H1 (cell line): ENCODE measurements at regions not wholly inside any gene's neighbourhood (a gene's known extent, or its start where the extent isn't known, plus 50 kb on each side); places are given as distances from the start of the nearest gene placed in this dataset.

Source experiments
- CTCF ChIA-PET: fragments of 300-600 bp; sonication (Branson Sonifier 250); formaldehyde crosslinking; loops from one replicate; lab custom pipeline; 2021; ENCODE audit not compliant: partially characterized antibody; lab: Charles Lee
- POLR2A ChIA-PET: fragments of 300-600 bp; sonication (Branson Sonifier 250); formaldehyde crosslinking; loops from one replicate; lab custom pipeline; 2021; ENCODE audit warnings: inconsistent platforms; ENCODE audit not compliant: partially characterized antibody; lab: Charles Lee
- DNase-seq, 2 experiments: peaks; one replicate each; pipeline versions ENCODE4 v3.0.0 to v3.0.0-alpha.2; 2010 to 2022; ENCODE audit warnings: low spot score in 2 of 2, low read depth in 1 of 2, mixed read lengths in 1 of 2
- FAIRE-seq: peaks from 2 replicates; lab custom pipeline; 2011; peaks lifted over from hg19 to GRCh38; lab: Jason Lieb, UNC
- H2AFZ ChIP-seq: 2 replicates; pipeline ENCODE4 v1.8.1; 2012; ENCODE audit warnings: low read length, inconsistent platforms
- H2AK5ac ChIP-seq: 2 replicates; pipeline ENCODE4 v1.6.1; 2013; ENCODE audit warnings: low read depth, low read length
- H2BK120ac ChIP-seq: replicated peaks from 2 replicates; pipeline ENCODE3; 2013; ENCODE audit warnings: low read depth, low read length, inconsistent platforms
- H2BK12ac ChIP-seq: 2 replicates; pipeline ENCODE4 v1.6.1; 2013; ENCODE audit warnings: low read depth, low read length
- H2BK15ac ChIP-seq: 2 replicates; pipeline ENCODE4 v1.6.1; 2013; ENCODE audit warnings: low read length
- H2BK20ac ChIP-seq: 2 replicates; pipeline ENCODE4 v1.6.1; 2013; ENCODE audit warnings: low read length
- H2BK5ac ChIP-seq: 2 replicates; pipeline ENCODE4 v1.6.1; 2013; ENCODE audit warnings: low read depth, low read length
- H3K14ac ChIP-seq: 2 replicates; pipeline ENCODE4 v1.6.1; 2013; ENCODE audit warnings: inconsistent platforms; ENCODE audit not compliant: insufficient read length
- H3K18ac ChIP-seq: 2 replicates; pipeline ENCODE4 v1.6.1; 2013; ENCODE audit warnings: low read length; ENCODE audit errors: extremely low read depth
- H3K23ac ChIP-seq: 2 replicates; pipeline ENCODE4 v1.6.1; 2013; ENCODE audit warnings: inconsistent platforms; ENCODE audit not compliant: insufficient read length
- H3K23me2 ChIP-seq: 2 replicates; pipeline ENCODE4 v1.6.1; 2013; ENCODE audit warnings: low read depth, low read length
- H3K27ac ChIP-seq: 2 replicates; pipeline ENCODE4 v1.6.1; 2011; ENCODE audit warnings: low read depth, low read length, inconsistent platforms
- H3K27me3 ChIP-seq, 4 experiments: replicated peaks in 1 of 4; 1 replicate in 1 of 4; 2 replicates in 3 of 4; pipeline versions ENCODE4 v1.6.1 to v1.8.1; 2011 to 2013; ENCODE audit warnings: low read length in 3 of 4, mild to moderate bottlenecking in 3 of 4, inconsistent platforms in 2 of 4, mixed read lengths in 2 of 4, moderate library complexity in 1 of 4; ENCODE audit not compliant: control insufficient read depth in 3 of 4, insufficient read depth in 3 of 4; ENCODE audit errors: extremely low read depth in 1 of 4
- H3K36me3 ChIP-seq, 4 experiments: 2 replicates each; pipeline versions ENCODE4 v1.6.1 to v1.8.1; 2011 to 2013; ENCODE audit warnings: mild to moderate bottlenecking in 4 of 4, low read length in 3 of 4, moderate library complexity in 2 of 4, control low read depth in 1 of 4, inconsistent platforms in 1 of 4; ENCODE audit not compliant: insufficient read depth in 4 of 4, control insufficient read depth in 2 of 4
- H3K4ac ChIP-seq: replicated peaks from 2 replicates; pipeline ENCODE3; 2013; ENCODE audit warnings: low read length, low read depth, mixed read lengths, inconsistent platforms; ENCODE audit not compliant: insufficient read length
- H3K4me1 ChIP-seq, 4 experiments: replicated peaks in 1 of 4; 1 replicate in 1 of 4; 2 replicates in 3 of 4; pipeline versions ENCODE4 v1.6.1 to v1.8.1; 2011 to 2013; ENCODE audit warnings: low read length in 3 of 4, inconsistent platforms in 2 of 4, mixed read lengths in 1 of 4; ENCODE audit not compliant: insufficient read depth in 4 of 4, control insufficient read depth in 3 of 4
- H3K4me2 ChIP-seq, 2 experiments: 2 replicates each; pipeline versions ENCODE4 v1.6.1 to v1.8.1; 2011 to 2013; ENCODE audit warnings: low read depth in 2 of 2, low read length in 2 of 2, control low read depth in 1 of 2, inconsistent platforms in 1 of 2, mild to moderate bottlenecking in 1 of 2; ENCODE audit not compliant: insufficient read depth in 1 of 2
- H3K4me3 ChIP-seq, 4 experiments: fragments of 200-600, 300-600 bp in 1 of 4; sonication (generic), shearing (Covaris generic), sonication (Bioruptor Twin) in 1 of 4; 2 replicates each; pipeline versions ENCODE4 v1.5.1 to v1.8.1; 2011 to 2016; ENCODE audit warnings: low read length in 4 of 4, low read depth in 3 of 4, control low read depth in 2 of 4, inconsistent platforms in 2 of 4, mild to moderate bottlenecking in 2 of 4, mixed read lengths in 1 of 4, moderate library complexity in 1 of 4; ENCODE audit not compliant: insufficient read depth in 2 of 4; ENCODE audit errors: extremely low read depth in 1 of 4
- H3K56ac ChIP-seq: replicated peaks from 2 replicates; pipeline ENCODE3; 2013; ENCODE audit warnings: low read depth, mild to moderate bottlenecking, mixed read lengths, low read length, inconsistent platforms; ENCODE audit not compliant: insufficient read length
- H3K79me1 ChIP-seq: 2 replicates; pipeline ENCODE4 v1.6.1; 2013; ENCODE audit warnings: low read depth, low read length, control low read depth
- H3K79me2 ChIP-seq, 2 experiments: 2 replicates each; pipeline versions ENCODE4 v1.6.1 to v1.8.1; 2012 to 2013; ENCODE audit warnings: low read length in 2 of 2, mild to moderate bottlenecking in 2 of 2, inconsistent platforms in 1 of 2; ENCODE audit not compliant: insufficient read depth in 2 of 2, control insufficient read depth in 1 of 2
- H3K9ac ChIP-seq, 4 experiments: replicated peaks in 1 of 4; 1 replicate in 1 of 4; 2 replicates in 3 of 4; pipeline versions ENCODE4 v1.6.1 to v1.8.1; 2011 to 2013; ENCODE audit warnings: low read depth in 3 of 4, low read length in 3 of 4, control low read depth in 2 of 4, mild to moderate bottlenecking in 2 of 4, moderate library complexity in 2 of 4, inconsistent platforms in 1 of 4; ENCODE audit errors: extremely low read depth in 1 of 4
- H3K9me3 ChIP-seq, 2 experiments: 2 replicates each; pipeline versions ENCODE4 v1.6.1 to v1.8.1; 2012 to 2013; ENCODE audit warnings: mild to moderate bottlenecking in 2 of 2, moderate library complexity in 2 of 2, control low read depth in 1 of 2, inconsistent platforms in 1 of 2, low read depth in 1 of 2, low read length in 1 of 2, mixed read lengths in 1 of 2; ENCODE audit not compliant: insufficient read depth in 2 of 2
- H4K20me1 ChIP-seq, 2 experiments: replicated peaks in 1 of 2; 2 replicates each; pipeline versions ENCODE3 to v1.8.1; 2011 to 2013; ENCODE audit warnings: inconsistent platforms in 2 of 2, low read length in 2 of 2, mild to moderate bottlenecking in 1 of 2; ENCODE audit not compliant: insufficient read depth in 2 of 2, control insufficient read depth in 1 of 2
- H4K5ac ChIP-seq: 2 replicates; pipeline ENCODE4 v1.6.1; 2013; ENCODE audit warnings: low read length, low read depth, mixed read lengths, inconsistent platforms; ENCODE audit not compliant: insufficient read length
- H4K8ac ChIP-seq: 2 replicates; pipeline ENCODE4 v1.8.0; 2013; ENCODE audit warnings: mild to moderate bottlenecking, moderate library complexity, low read length, inconsistent platforms; ENCODE audit not compliant: insufficient read depth; ENCODE audit errors: extremely low read depth
- H4K91ac ChIP-seq: replicated peaks from 2 replicates; pipeline ENCODE3; 2013; ENCODE audit warnings: low read length, mixed read lengths, inconsistent platforms; ENCODE audit not compliant: insufficient read length
- BRCA1 ChIP-seq: IDR thresholded peaks from 2 replicates; pipeline ENCODE4 v1.6.1; 2012; ENCODE audit warnings: low read depth, low read length, improper control_type of control experiment
- CTCF ChIP-seq, 3 experiments: IDR thresholded peaks; 1 replicate in 2 of 3; 2 replicates in 1 of 3; pipeline versions ENCODE4 v1.5.1 to v1.6.1; 2011; ENCODE audit warnings: low read length in 3 of 3, mild to moderate bottlenecking in 3 of 3, inconsistent platforms in 2 of 3, low read depth in 1 of 3, moderate library complexity in 1 of 3; ENCODE audit not compliant: insufficient read depth in 1 of 3; ENCODE audit errors: control extremely low read depth in 1 of 3
- EGR1 ChIP-seq: IDR thresholded peaks from 2 replicates; pipeline ENCODE4 v1.6.1; 2011; ENCODE audit warnings: low read depth, low read length, borderline replicate concordance
- EZH2 ChIP-seq: fragments of 200-600 bp; sonication (generic); IDR thresholded peaks from 2 replicates; pipeline ENCODE4 v1.7.1; 2012; ENCODE audit warnings: low read depth, mild to moderate bottlenecking, moderate library complexity, low read length, inconsistent platforms; ENCODE audit not compliant: severe bottlenecking
- HDAC6 ChIP-seq: IDR thresholded peaks from one replicate; pipeline ENCODE4 v1.7.1; 2012; ENCODE audit warnings: low read depth, mild to moderate bottlenecking, inconsistent platforms, low read length, moderate library complexity
- JUND ChIP-seq: IDR thresholded peaks from 2 replicates; pipeline ENCODE4 v1.6.1; 2011; ENCODE audit warnings: mild to moderate bottlenecking, improper control_type of control experiment, low read length
- RFX5 ChIP-seq: IDR thresholded peaks from 2 replicates; pipeline ENCODE4 v1.6.1; 2011; ENCODE audit warnings: low read depth, low read length, improper control_type of control experiment, borderline replicate concordance
- SP1 ChIP-seq: IDR thresholded peaks from 2 replicates; pipeline ENCODE4 v1.6.1; 2011; ENCODE audit warnings: low read depth, low read length
- SP4 ChIP-seq: IDR thresholded peaks from 2 replicates; pipeline ENCODE4 v1.6.1; 2012; ENCODE audit warnings: low read length, inconsistent platforms
- TAF7 ChIP-seq: optimal IDR thresholded peaks from 2 replicates; pipeline ENCODE3; 2011; ENCODE audit warnings: low read depth, mild to moderate bottlenecking, inconsistent platforms, low read length, moderate library complexity, borderline replicate concordance
- TCF12 ChIP-seq: IDR thresholded peaks from 2 replicates; pipeline ENCODE4 v1.6.1; 2011; ENCODE audit warnings: low read depth, mild to moderate bottlenecking, low read length
- USF2 ChIP-seq: IDR thresholded peaks from 2 replicates; pipeline ENCODE4 v1.6.1; 2011; ENCODE audit warnings: low read length, improper control_type of control experiment
- WGBS, 2 experiments: shearing (Covaris generic) in 1 of 2; methylation state at CpG; one replicate each; pipeline versions ENCODE4 v1.1.6 to v1.1.7; 2013 to 2015; ENCODE audit warnings: low lambda C conversion rate in 2 of 2, mixed read lengths in 2 of 2, inconsistent platforms in 1 of 2, low coverage in 1 of 2, missing lambda C conversion rate in 1 of 2; ENCODE audit not compliant: insufficient replicate concordance in 2 of 2, insufficient coverage in 1 of 2, insufficient read length in 1 of 2; ENCODE audit errors: extremely low coverage in 1 of 2, missing lambda C conversion rate in 1 of 2; 5-methylcytosine and 5-hydroxymethylcytosine counted together

GRCh38 chr2:152254976-152255375 is 79.4 kb upstream of the STAM2 start:
- H2AK5ac ChIP-seq, result no peak overlapping the region
- WGBS, 2 experiments, result 100% methylated on average over 1 of the region's 1 CpG; no CpG with 5 or more reads in 1 of the 2 experiments
- H3K79me1 ChIP-seq, result no peaks in the 10 kb centered on the region
- no peak overlapping the region for H3K23ac ChIP-seq
- no peak overlapping the region for H2BK15ac ChIP-seq
- CTCF ChIA-PET, result interaction anchor here (0.7 kb wide), 1 partner anchor 165 kb away, joined by 3 read pairs; no protein-coding TSS in a partner anchor
- no peaks in the 10 kb centered on the region for H3K9me3 ChIP-seq
- no peak overlapping the region for H3K4me2 ChIP-seq
- no peaks in the 10 kb centered on the region for H3K36me3 ChIP-seq
- H3K23me2 ChIP-seq, result no peaks in the 10 kb centered on the region
- no peaks in the 10 kb centered on the region for H3K27me3 ChIP-seq
- no peak overlapping the region for H3K18ac ChIP-seq
- DNase-seq (no peak), FAIRE-seq (no peak)
- no peak overlapping the region for H4K8ac ChIP-seq
- H3K27ac ChIP-seq, result no peak overlapping the region
- H2AFZ ChIP-seq, result no peak overlapping the region
- no peak overlapping the region for H3K56ac ChIP-seq
- no peak overlapping the region for H3K4me3 ChIP-seq
- no peak overlapping the region for H3K4ac ChIP-seq
- H3K14ac ChIP-seq, result no peak overlapping the region
- H2BK5ac ChIP-seq, result no peak overlapping the region
- H4K91ac ChIP-seq, result no peak overlapping the region
- no peak overlapping the region for H2BK12ac ChIP-seq
- POLR2A ChIA-PET, result no interaction called here
- H3K9ac ChIP-seq, result no peak overlapping the region
- H2BK20ac ChIP-seq, result no peak overlapping the region
- no peak overlapping the region for H4K5ac ChIP-seq
- no peaks in the 10 kb centered on the region for H4K20me1 ChIP-seq
- no peak overlapping the region for H2BK120ac ChIP-seq
- H3K4me1 ChIP-seq, result no peaks in the 10 kb centered on the region
- H3K79me2 ChIP-seq, result no peaks in the 10 kb centered on the region
- TF ChIP-seq EZH2 (no peak), RFX5 (no peak), JUND (no peak), CTCF (IDR thresholded peaks at IDR 0.05; ENCODE audit: control extremely low read depth in 1 of 3, insufficient read depth in 1 of 3, low read depth in 1 of 3, low read length in 3 of 3) (no peak), BRCA1 (no peak), EGR1 (no peak), SP1 (no peak), TCF12 (no peak), TAF7 (no peak), SP4 (no peak), HDAC6 (no peak), USF2 (no peak)
